COR-L47 (cell line): ENCODE measurements at regions not wholly inside any gene's neighbourhood (a gene's known extent, or its start where the extent isn't known, plus 50 kb on each side); places are given as distances from the start of the nearest gene placed in this dataset.
"Not testable (repeated sequence)": the region's sequence is repeated elsewhere in the genome, so short reads cannot be mapped to it uniquely, and the experiment has no call there.

Source experiments
- DNase-seq: peaks from one replicate; lab custom pipeline; 2025; lab: John Stamatoyannopoulos, UW

- not testable (repeated sequence) for DNase-seq
These were observed 53.0 kb upstream of the C1QTNF3 start for GRCh38 chr5:34096033-34096432.

GRCh38 chr5:34099891-34100290 lies 56.9 kb upstream of the C1QTNF3 start:
- not testable (repeated sequence) for DNase-seq

GRCh38 chr5:34101567-34101966 lies 58.6 kb upstream of the C1QTNF3 start:
- DNase-seq: not testable (repeated sequence)

GRCh38 chr5:34108897-34109296 lies 65.9 kb upstream of the C1QTNF3 start:
- DNase-seq: not testable (repeated sequence)

- DNase-seq: not testable (repeated sequence)
These were observed 81.3 kb upstream of the C1QTNF3 start for GRCh38 chr5:34124280-34124679.

GRCh38 chr5:34125354-34125753 lies 82.3 kb upstream of the C1QTNF3 start:
- not testable (repeated sequence) for DNase-seq

- not testable (repeated sequence) for DNase-seq
These were observed 83.7 kb upstream of the C1QTNF3 start for GRCh38 chr5:34126741-34127140.

GRCh38 chr5:34127818-34128217 lies 84.8 kb upstream of the C1QTNF3 start:
- DNase-seq: not testable (repeated sequence)

- DNase-seq: not testable (repeated sequence)
These were observed 85.9 kb upstream of the C1QTNF3 start for GRCh38 chr5:34128890-34129289.

- DNase-seq: not testable (repeated sequence)
These were observed 112.0 kb upstream of the C1QTNF3 start for GRCh38 chr5:34154988-34155387.

- DNase-seq: not testable (repeated sequence)
These were observed 113.8 kb upstream of the C1QTNF3 start for GRCh38 chr5:34156703-34157414.

- DNase-seq: not testable (repeated sequence)
These were observed 117.9 kb upstream of the C1QTNF3 start for GRCh38 chr5:34160904-34161303.

- DNase-seq: not testable (repeated sequence)
These were observed 128.4 kb upstream of the C1QTNF3 start for GRCh38 chr5:34171398-34171797.

GRCh38 chr5:34179453-34180190 lies 136.6 kb upstream of the C1QTNF3 start:
- DNase-seq: not testable (repeated sequence)

- DNase-seq: not testable (repeated sequence)
These were observed 137.2 kb upstream of the C1QTNF3 start for GRCh38 chr5:34180225-34180624.

- DNase-seq: not testable (repeated sequence)
These were observed 138.1 kb upstream of the C1QTNF3 start for GRCh38 chr5:34180940-34181614.

GRCh38 chr5:34185005-34185404 lies 142.0 kb upstream of the C1QTNF3 start:
- not testable (repeated sequence) for DNase-seq

GRCh38 chr5:34185572-34185971 lies 142.6 kb upstream of the C1QTNF3 start:
- DNase-seq: not testable (repeated sequence)

- DNase-seq: not testable (repeated sequence)
These were observed 143.1 kb upstream of the C1QTNF3 start for GRCh38 chr5:34186108-34186507.

GRCh38 chr5:34186865-34187264 lies 143.9 kb upstream of the C1QTNF3 start:
- not testable (repeated sequence) for DNase-seq

- not testable (repeated sequence) for DNase-seq
These were observed 144.4 kb upstream of the C1QTNF3 start for GRCh38 chr5:34187441-34187840.

GRCh38 chr5:34188001-34188822 lies 145.2 kb upstream of the C1QTNF3 start:
- DNase-seq: not testable (repeated sequence)
